Activated naive CD4-positive, alpha-beta T cell treated with anti-CD3 and anti-CD28 coated beads for 36 hours (primary cell): ENCODE measurements at regions not wholly inside any gene's neighbourhood (a gene's known extent, or its start where the extent isn't known, plus 50 kb on each side); places are given as distances from the start of the nearest gene placed in this dataset.

Source experiments
- CTCF ChIA-PET: fragments of 350-600 bp; sonication (Branson Sonifier 250); formaldehyde crosslinking; loops from one replicate; lab custom pipeline; 2021; ENCODE audit warnings: antibody characterized with exemption; lab: Charles Lee
- DNase-seq: peaks from one replicate; pipeline ENCODE4 v3.0.0-alpha.2; 2020
- H3K27ac Mint-ChIP-seq: one replicate; pipeline ENCODE4 v1.8.0; 2021; ENCODE audit warnings: mild to moderate bottlenecking, mixed read lengths
- H3K27me3 Mint-ChIP-seq: one replicate; pipeline ENCODE4 v1.8.0; 2021; ENCODE audit warnings: low read depth, mixed read lengths
- H3K36me3 Mint-ChIP-seq: one replicate; pipeline ENCODE4 v1.8.0; 2021; ENCODE audit warnings: low read depth, mixed read lengths
- H3K4me1 Mint-ChIP-seq: one replicate; pipeline ENCODE4 v1.8.0; 2021; ENCODE audit warnings: low read depth, mixed read lengths
- H3K4me3 Mint-ChIP-seq: one replicate; pipeline ENCODE4 v1.8.0; 2021; ENCODE audit warnings: mild to moderate bottlenecking, moderate library complexity, mixed read lengths
- H3K9me3 Mint-ChIP-seq: one replicate; pipeline ENCODE4 v1.8.0; 2021; ENCODE audit warnings: mixed read lengths
- intact Hi-C: fragments of 100-400 bp; cut with micrococcal nuclease; formaldehyde crosslinking; loops from one replicate; pipeline ENCODE4 v1.15.1; 2023

GRCh38 chr4:100268789-100269188, 78.5 kb upstream of the DDIT4L start:
- intact Hi-C loops = no loop called here
- H3K9me3 Mint-ChIP-seq = peaks cover 3% of the 10 kb centered on the region
- H3K4me3 Mint-ChIP-seq = no peak overlapping the region
- H3K27me3 Mint-ChIP-seq = peaks cover 8% of the 10 kb centered on the region
- CTCF ChIA-PET = no interaction called here
- no peak overlapping the region for H3K27ac Mint-ChIP-seq
- no peaks in the 10 kb centered on the region for H3K4me1 Mint-ChIP-seq
- DNase-seq = no peak
- no peaks in the 10 kb centered on the region for H3K36me3 Mint-ChIP-seq

- Mint-ChIP-seq H3K4me3 (no peak overlapping the region), H3K36me3 (no peaks in the 10 kb centered on the region), H3K4me1 (no peaks in the 10 kb centered on the region), H3K9me3 (no peaks in the 10 kb centered on the region), H3K27me3 (peaks cover 15% of the 10 kb centered on the region), H3K27ac (no peak overlapping the region)
- no peak for DNase-seq
- CTCF ChIA-PET = no interaction called here
- intact Hi-C loops = no loop called here
Observed at GRCh38 chr4:100261346-100261745, 71.1 kb upstream of the DDIT4L start.

DNA sequence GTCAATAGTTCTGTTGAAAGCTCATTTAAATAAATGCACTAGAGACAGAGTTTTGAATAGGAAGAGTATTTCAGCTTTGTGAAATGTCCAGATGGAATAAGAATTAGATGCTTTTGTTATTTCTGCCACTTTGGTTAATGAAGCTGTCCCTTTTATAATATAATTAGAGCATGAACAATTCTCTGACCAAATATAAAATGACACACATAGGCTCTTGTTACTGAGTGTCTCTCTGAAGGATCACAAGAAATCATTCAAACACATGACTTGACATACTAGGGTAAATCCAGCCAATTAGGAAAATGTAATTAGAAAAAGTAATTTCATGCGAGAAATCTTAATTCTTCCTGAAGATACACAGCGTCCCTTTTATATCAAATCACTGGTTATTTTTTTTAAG, 68.4 kb upstream of the DDIT4L start:
- CTCF ChIA-PET = no interaction called here
- H3K27me3 Mint-ChIP-seq = peaks cover 12% of the 10 kb centered on the region

GRCh38 chr4:100257567-100257966, 67.3 kb upstream of the DDIT4L start:
- DNase-seq = no peak
- CTCF ChIA-PET = no interaction called here
- Mint-ChIP-seq H3K4me1 (no peaks in the 10 kb centered on the region), H3K36me3 (no peaks in the 10 kb centered on the region), H3K9me3 (no peaks in the 10 kb centered on the region), H3K27ac (no peak overlapping the region), H3K4me3 (no peak overlapping the region), H3K27me3 (peaks cover 12% of the 10 kb centered on the region)
- intact Hi-C loops = no loop called here

More for the DNA sequence above, 68.4 kb upstream of the DDIT4L start:
- no peak overlapping the region for H3K27ac Mint-ChIP-seq
- no peaks in the 10 kb centered on the region for H3K4me1 Mint-ChIP-seq
- DNase-seq = no peak
- H3K4me3 Mint-ChIP-seq = no peak overlapping the region
- H3K9me3 Mint-ChIP-seq = no peaks in the 10 kb centered on the region
- no peaks in the 10 kb centered on the region for H3K36me3 Mint-ChIP-seq
- intact Hi-C loops = no loop called here

GRCh38 chr4:100254237-100254636, 64.0 kb upstream of the DDIT4L start:
- H3K27ac Mint-ChIP-seq = no peak overlapping the region
- no peak for DNase-seq
- intact Hi-C loops = no loop called here
- H3K36me3 Mint-ChIP-seq = no peaks in the 10 kb centered on the region
- CTCF ChIA-PET = interaction anchor here (0.6 kb wide), 1 partner anchor 25 kb away, joined by 4 read pairs; no protein-coding TSS in a partner anchor
- no peaks in the 10 kb centered on the region for H3K9me3 Mint-ChIP-seq
- no peaks in the 10 kb centered on the region for H3K4me1 Mint-ChIP-seq
- H3K27me3 Mint-ChIP-seq = peaks cover 12% of the 10 kb centered on the region
- no peak overlapping the region for H3K4me3 Mint-ChIP-seq

- Mint-ChIP-seq H3K27me3 (peaks cover 5% of the 10 kb centered on the region), H3K4me1 (no peaks in the 10 kb centered on the region), H3K4me3 (no peak overlapping the region), H3K27ac (no peak overlapping the region), H3K36me3 (no peaks in the 10 kb centered on the region), H3K9me3 (no peaks in the 10 kb centered on the region)
- CTCF ChIA-PET = no interaction called here
- intact Hi-C loops = no loop called here
- no peak for DNase-seq
Observed at GRCh38 chr4:100248476-100248875, 58.2 kb upstream of the DDIT4L start.

GRCh38 chr4:100246697-100247096, 56.4 kb upstream of the DDIT4L start:
- H3K4me3 Mint-ChIP-seq = no peak overlapping the region
- H3K27me3 Mint-ChIP-seq = peaks cover 9% of the 10 kb centered on the region
- no peak overlapping the region for H3K27ac Mint-ChIP-seq
- no peaks in the 10 kb centered on the region for H3K4me1 Mint-ChIP-seq
- H3K9me3 Mint-ChIP-seq = no peaks in the 10 kb centered on the region
- H3K36me3 Mint-ChIP-seq = no peaks in the 10 kb centered on the region
- CTCF ChIA-PET = no interaction called here
- DNase-seq = no peak
- intact Hi-C loops = no loop called here

DNA sequence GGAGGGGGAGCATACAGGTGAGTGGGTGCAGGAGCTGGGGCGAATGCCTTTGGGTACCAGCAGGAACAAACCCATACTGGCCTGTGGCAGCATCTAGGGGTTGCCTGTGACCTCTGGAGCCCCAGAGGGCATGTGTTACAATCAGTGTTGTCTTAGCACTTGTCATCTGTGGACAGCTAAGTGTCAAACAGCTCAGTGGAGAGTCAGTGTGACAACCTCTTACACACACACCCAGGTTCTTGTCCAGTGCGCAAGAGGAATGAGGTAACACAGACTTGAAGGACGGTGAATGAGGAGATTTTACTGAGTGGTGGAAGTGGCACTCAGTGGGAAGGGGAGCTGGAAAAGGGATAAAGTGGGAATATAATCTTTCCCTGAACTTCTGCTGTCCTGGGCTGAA, 54.1 kb upstream of the DDIT4L start:
- H3K4me3 Mint-ChIP-seq = no peak overlapping the region
- no peaks in the 10 kb centered on the region for H3K4me1 Mint-ChIP-seq
- no peaks in the 10 kb centered on the region for H3K36me3 Mint-ChIP-seq
- intact Hi-C loops = no loop called here
- no peak for DNase-seq
- H3K9me3 Mint-ChIP-seq = no peaks in the 10 kb centered on the region
- H3K27me3 Mint-ChIP-seq = peaks cover 11% of the 10 kb centered on the region
- H3K27ac Mint-ChIP-seq = no peak overlapping the region
- CTCF ChIA-PET = no interaction called here
